Ascending aorta (tissue), 2 donors: ENCODE measurements at regions not wholly inside any gene's neighbourhood (a gene's known extent, or its start where the extent isn't known, plus 50 kb on each side); places are given as distances from the start of the nearest gene placed in this dataset.

ENCODE experiments used
- DNase-seq, 2 donors: peaks; one replicate each; pipeline ENCODE4 v3.0.0-alpha.2; 2019; ENCODE audit warnings: low spot score in 2 of 2
- H3K27ac ChIP-seq, 2 donors: fragments of 200-600 bp; sonication (generic); one replicate each; pipeline ENCODE4 v1.5.1; 2016 to 2017; ENCODE audit warnings: mild to moderate bottlenecking in 1 of 2
- H3K27me3 ChIP-seq: fragments of 200-600 bp; sonication (generic); one replicate; pipeline ENCODE4 v1.5.1; 2017
- H3K36me3 ChIP-seq, 2 donors: fragments of 200-600 bp; sonication (generic); one replicate each; pipeline ENCODE4 v1.5.1; 2016
- H3K4me1 ChIP-seq, 2 donors: fragments of 200-600 bp; sonication (generic); one replicate each; pipeline ENCODE4 v1.5.1; 2016 to 2017; ENCODE audit warnings: mild to moderate bottlenecking in 1 of 2
- H3K4me3 ChIP-seq, 2 donors: fragments of 200-600 bp; sonication (generic); one replicate each; pipeline ENCODE4 v1.5.1; 2016 to 2017; ENCODE audit warnings: mild to moderate bottlenecking in 1 of 2
- H3K9me3 ChIP-seq, 2 donors: fragments of 200-600 bp; sonication (generic); one replicate each; pipeline ENCODE4 v1.5.1; 2016
- intact Hi-C: fragments of 100-400 bp; cut with DNase I; formaldehyde crosslinking; loops from one replicate; pipeline ENCODE4 v1.15.1; 2023
- TF ChIP-seq, protein P1 (sequence below), 3 experiments: fragments of 200-600 bp in 2 of 3; fragments of 450-650 bp in 1 of 3; sonication (generic) in 2 of 3; IDR thresholded peaks; one replicate each; pipeline ENCODE4 v1.5.1; 2016 to 2019; ENCODE audit warnings: antibody characterized with exemption in 3 of 3, mild to moderate bottlenecking in 1 of 3, moderate library complexity in 1 of 3

GRCh38 chrX:97797076-97797475, 913.4 kb downstream of the RPA4 start:
- no peaks in the 10 kb centered on the region for H3K27me3 ChIP-seq
- TF ChIP-seq, protein P1, sequence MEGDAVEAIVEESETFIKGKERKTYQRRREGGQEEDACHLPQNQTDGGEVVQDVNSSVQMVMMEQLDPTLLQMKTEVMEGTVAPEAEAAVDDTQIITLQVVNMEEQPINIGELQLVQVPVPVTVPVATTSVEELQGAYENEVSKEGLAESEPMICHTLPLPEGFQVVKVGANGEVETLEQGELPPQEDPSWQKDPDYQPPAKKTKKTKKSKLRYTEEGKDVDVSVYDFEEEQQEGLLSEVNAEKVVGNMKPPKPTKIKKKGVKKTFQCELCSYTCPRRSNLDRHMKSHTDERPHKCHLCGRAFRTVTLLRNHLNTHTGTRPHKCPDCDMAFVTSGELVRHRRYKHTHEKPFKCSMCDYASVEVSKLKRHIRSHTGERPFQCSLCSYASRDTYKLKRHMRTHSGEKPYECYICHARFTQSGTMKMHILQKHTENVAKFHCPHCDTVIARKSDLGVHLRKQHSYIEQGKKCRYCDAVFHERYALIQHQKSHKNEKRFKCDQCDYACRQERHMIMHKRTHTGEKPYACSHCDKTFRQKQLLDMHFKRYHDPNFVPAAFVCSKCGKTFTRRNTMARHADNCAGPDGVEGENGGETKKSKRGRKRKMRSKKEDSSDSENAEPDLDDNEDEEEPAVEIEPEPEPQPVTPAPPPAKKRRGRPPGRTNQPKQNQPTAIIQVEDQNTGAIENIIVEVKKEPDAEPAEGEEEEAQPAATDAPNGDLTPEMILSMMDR (IDR thresholded peaks at IDR 0.05) = no peak

GRCh38 chrX:97806238-97806637, 922.5 kb downstream of the RPA4 start:
- Histone ChIP-seq H3K4me3 (no peak overlapping the region), H3K27me3 (no peaks in the 10 kb centered on the region), H3K36me3 (no peaks in the 10 kb centered on the region), H3K9me3 (no peaks in the 10 kb centered on the region), H3K4me1 (no peaks in the 10 kb centered on the region), H3K27ac (no peak overlapping the region)
- TF ChIP-seq, protein P1 (IDR thresholded peaks at IDR 0.05) = no peak
- intact Hi-C loops = no loop called here
- DNase-seq = no peak

More at GRCh38 chrX:97797076-97797475, 913.4 kb downstream of the RPA4 start:
- H3K27ac ChIP-seq = no peak overlapping the region
- H3K36me3 ChIP-seq = no peaks in the 10 kb centered on the region
- no peak overlapping the region for H3K4me3 ChIP-seq
- no peak for DNase-seq
- no peaks in the 10 kb centered on the region for H3K4me1 ChIP-seq
- H3K9me3 ChIP-seq = no peaks in the 10 kb centered on the region
- intact Hi-C loops = no loop called here

DNA sequence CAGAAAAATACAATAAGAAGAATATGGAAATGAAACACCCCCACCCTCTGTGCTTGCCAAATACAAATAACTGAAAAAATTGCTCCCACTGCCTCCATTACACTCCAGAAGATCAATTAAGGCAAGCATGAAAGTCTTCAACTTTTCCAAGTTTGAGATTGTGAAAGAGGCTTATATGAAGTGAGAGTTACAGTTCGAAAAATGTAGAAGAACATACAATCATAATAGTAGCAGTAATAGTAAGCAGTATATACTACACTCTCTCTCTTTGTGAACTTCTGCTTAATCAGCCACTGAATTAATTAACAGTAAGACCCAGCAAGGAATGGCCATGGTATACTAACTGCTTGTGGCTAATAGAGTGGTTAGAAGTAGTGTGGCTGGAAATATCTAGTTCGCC, 923.2 kb downstream of the RPA4 start:
- H3K27ac ChIP-seq = no peak overlapping the region
- DNase-seq = no peak
- no peaks in the 10 kb centered on the region for H3K36me3 ChIP-seq
- H3K9me3 ChIP-seq = no peaks in the 10 kb centered on the region
- TF ChIP-seq, protein P1 (IDR thresholded peaks at IDR 0.05) = no peak
- intact Hi-C loops = no loop called here
- no peak overlapping the region for H3K4me3 ChIP-seq
- H3K27me3 ChIP-seq = no peaks in the 10 kb centered on the region
- no peaks in the 10 kb centered on the region for H3K4me1 ChIP-seq

DNA sequence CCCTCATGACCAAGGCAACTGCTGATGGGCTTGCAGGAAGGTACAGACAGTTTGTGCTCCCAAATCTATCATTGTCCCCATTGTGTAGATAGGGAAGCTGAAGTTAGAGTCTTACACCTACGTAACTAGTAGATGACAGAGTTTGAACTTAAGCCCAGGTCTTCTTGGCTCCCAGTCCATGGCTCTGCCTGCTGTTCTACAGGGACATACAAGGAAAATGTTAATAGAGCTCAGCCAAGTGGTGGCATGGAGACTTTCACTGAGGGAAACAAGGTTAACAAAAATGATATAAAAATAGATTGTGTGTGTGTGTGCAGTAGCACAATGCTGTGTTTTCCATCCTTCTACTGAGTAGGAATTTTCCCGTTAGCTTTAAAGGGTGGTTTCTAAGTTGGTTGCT, 936.5 kb downstream of the RPA4 start:
- Histone ChIP-seq H3K4me1 (no peaks in the 10 kb centered on the region), H3K36me3 (no peaks in the 10 kb centered on the region), H3K9me3 (no peaks in the 10 kb centered on the region), H3K27me3 (no peaks in the 10 kb centered on the region), H3K4me3 (no peak overlapping the region), H3K27ac (no peak overlapping the region)
- DNase-seq = no peak
- intact Hi-C loops = no loop called here
- TF ChIP-seq, protein P1 (IDR thresholded peaks at IDR 0.05) = no peak

- no peaks in the 10 kb centered on the region for H3K4me1 ChIP-seq
- intact Hi-C loops = no loop called here
- no peak for DNase-seq
- TF ChIP-seq, protein P1 (IDR thresholded peaks at IDR 0.05) = no peak
- no peaks in the 10 kb centered on the region for H3K9me3 ChIP-seq
- no peak overlapping the region for H3K4me3 ChIP-seq
- H3K27me3 ChIP-seq = no peaks in the 10 kb centered on the region
- H3K36me3 ChIP-seq = no peaks in the 10 kb centered on the region
- H3K27ac ChIP-seq = no peak overlapping the region
These were observed 944.8 kb downstream of the RPA4 start for GRCh38 chrX:97828471-97828870.

DNA sequence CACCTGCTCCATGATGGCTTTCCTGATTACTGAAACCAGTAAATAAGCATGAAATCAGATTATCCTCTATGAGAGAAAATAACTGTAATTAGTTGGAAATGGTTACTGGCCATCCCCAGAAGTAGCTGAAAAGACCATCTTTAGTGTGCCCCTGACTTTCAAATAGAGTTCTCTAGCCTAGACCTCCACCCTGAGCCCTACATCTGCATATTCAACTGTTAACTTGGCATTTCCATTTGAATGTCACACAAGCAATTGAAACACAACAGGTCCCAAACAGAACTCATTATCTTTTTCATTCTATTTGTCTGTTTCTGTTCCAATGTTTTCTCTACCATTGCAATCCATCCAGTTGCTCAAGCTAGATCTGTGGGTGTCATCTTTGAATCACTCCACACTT, 952.3 kb downstream of the RPA4 start:
- Histone ChIP-seq H3K27ac (no peak overlapping the region), H3K27me3 (no peaks in the 10 kb centered on the region), H3K4me1 (no peaks in the 10 kb centered on the region), H3K9me3 (no peaks in the 10 kb centered on the region), H3K36me3 (no peaks in the 10 kb centered on the region), H3K4me3 (no peak overlapping the region)
- intact Hi-C loops = no loop called here
- no peak for DNase-seq
- TF ChIP-seq, protein P1 (IDR thresholded peaks at IDR 0.05) = no peak
